Lung (tissue), 11 donors: ENCODE measurements at regions not wholly inside any gene's neighbourhood (a gene's known extent, or its start where the extent isn't known, plus 50 kb on each side); places are given as distances from the start of the nearest gene placed in this dataset.

ENCODE experiments used
- ATAC-seq: fragments of 200-7000 bp; cut with Tn5 transposase; one replicate; pipeline ENCODE4 v1.9.1; 2020; ENCODE audit warnings: moderate number of reproducible peaks; ENCODE audit not compliant: insufficient read depth, low FRiP score
- DNase-seq, 3 donors: peaks; one replicate each; pipeline ENCODE4 v3.0.0-alpha.2; 2013 to 2017
- H3K27ac ChIP-seq, 2 donors: one replicate each; pipeline ENCODE4 v1.5.1; 2013; ENCODE audit warnings: mild to moderate bottlenecking in 2 of 2, moderate library complexity in 2 of 2, control low read depth in 1 of 2, inconsistent platforms in 1 of 2, low read depth in 1 of 2, low read length in 1 of 2
- H3K27me3 ChIP-seq, 3 donors: one replicate each; pipeline ENCODE4 v1.5.1; 2013; ENCODE audit warnings: low read length in 2 of 3; ENCODE audit not compliant: control insufficient read depth in 3 of 3, insufficient read depth in 3 of 3
- H3K36me3 ChIP-seq, 4 donors: one replicate each; pipeline ENCODE4 v1.5.1; 2013; ENCODE audit warnings: low read length in 4 of 4, mild to moderate bottlenecking in 1 of 4, moderate library complexity in 1 of 4; ENCODE audit not compliant: control insufficient read depth in 4 of 4, insufficient read depth in 4 of 4
- H3K4me1 ChIP-seq, 5 donors: one replicate each; pipeline ENCODE4 v1.5.1; 2013; ENCODE audit warnings: low read length in 5 of 5, mild to moderate bottlenecking in 2 of 5, moderate library complexity in 1 of 5; ENCODE audit not compliant: control insufficient read depth in 5 of 5, insufficient read depth in 5 of 5
- H3K4me3 ChIP-seq: one replicate; pipeline ENCODE4 v1.5.1; 2013; ENCODE audit warnings: mild to moderate bottlenecking, control low read depth, moderate library complexity
- H3K9ac ChIP-seq, 2 donors: one replicate each; pipeline ENCODE4 v1.5.1; 2013; ENCODE audit warnings: low read length in 2 of 2, control low read depth in 1 of 2; ENCODE audit not compliant: insufficient read depth in 1 of 2
- H3K9me3 ChIP-seq, 4 donors: one replicate each; pipeline ENCODE4 v1.5.1; 2013; ENCODE audit warnings: low read length in 3 of 4, mild to moderate bottlenecking in 1 of 4, moderate library complexity in 1 of 4; ENCODE audit not compliant: control insufficient read depth in 4 of 4, insufficient read depth in 3 of 4
- CTCF ChIP-seq: IDR thresholded peaks from 2 replicates; pipeline ENCODE4 v1.5.1; 2012; ENCODE audit warnings: mild to moderate bottlenecking; ENCODE audit errors: control extremely low read depth, extremely low read depth
- WGBS, 2 donors: extraction: QIAGEN DNeasy Blood & Tissue Kit; methylation state at CpG; one replicate each; pipeline ENCODE4 v1.1.7; 2013; 5-methylcytosine and 5-hydroxymethylcytosine counted together
- donor health status: control.
- donor health status: control.
- donor health status: Bipolar disorder and iron deficiency.
- donor health status: healthy.
- donor health status: DM: yes; HTN: yes; CAD: no.

GRCh38 chr2:41728788-41729338 lies 319.0 kb upstream of the PKDCC start:
- Histone ChIP-seq H3K27me3 (no peaks in the 10 kb centered on the region), H3K4me1 (no peaks in the 10 kb centered on the region), H3K27ac (no peak overlapping the region), H3K36me3 (no peaks in the 10 kb centered on the region), H3K4me3 (no peak overlapping the region), H3K9me3 (peaks cover 0 to 3% (median 0%) of the 10 kb centered on the region in 4 donors), H3K9ac (no peak overlapping the region)
- 43 to 75% methylated on average over 5 of the region's 5 CpGs for WGBS, 2 donors
- ATAC-seq = no peak
- DNase-seq = no peak
- no peak for TF ChIP-seq CTCF

- ATAC-seq (no peak), DNase-seq (no peak)
- Histone ChIP-seq H3K36me3 (no peaks in the 10 kb centered on the region), H3K9ac (no peak overlapping the region), H3K27ac (no peak overlapping the region), H3K27me3 (no peaks in the 10 kb centered on the region), H3K4me1 (no peaks in the 10 kb centered on the region), H3K4me3 (no peak overlapping the region), H3K9me3 (peaks cover 0 to 3% (median 0%) of the 10 kb centered on the region in 4 donors)
- 75 to 81% methylated on average over 11 of the region's 11 CpGs for WGBS, 2 donors
- TF ChIP-seq CTCF = no peak
These were observed 317.9 kb upstream of the PKDCC start for GRCh38 chr2:41729800-41730364.

- no peak overlapping the region for H3K27ac ChIP-seq
- ATAC-seq = no peak
These were observed 312.8 kb upstream of the PKDCC start for GRCh38 chr2:41735006-41735405.

More at GRCh38 chr2:41735006-41735405, 312.8 kb upstream of the PKDCC start:
- no peak for DNase-seq
- no peak overlapping the region for H3K9ac ChIP-seq
- no peaks in the 10 kb centered on the region for H3K4me1 ChIP-seq
- no peak for TF ChIP-seq CTCF
- 76 to 100% methylated on average over 1 of the region's 1 CpG for WGBS, 2 donors
- no peak overlapping the region for H3K4me3 ChIP-seq
- H3K9me3 ChIP-seq = peaks cover 0 to 2% (median 0%) of the 10 kb centered on the region in 4 donors
- H3K36me3 ChIP-seq = no peaks in the 10 kb centered on the region
- no peaks in the 10 kb centered on the region for H3K27me3 ChIP-seq
